Suppressor macrophage (primary cell): ENCODE measurements at regions not wholly inside any gene's neighbourhood (a gene's known extent, or its start where the extent isn't known, plus 50 kb on each side); places are given as distances from the start of the nearest gene placed in this dataset.

Experiments
- DNase-seq, 4 experiments: peaks; one replicate each; pipeline ENCODE4 v3.0.0-alpha.2; 2020 to 2022

DNA sequence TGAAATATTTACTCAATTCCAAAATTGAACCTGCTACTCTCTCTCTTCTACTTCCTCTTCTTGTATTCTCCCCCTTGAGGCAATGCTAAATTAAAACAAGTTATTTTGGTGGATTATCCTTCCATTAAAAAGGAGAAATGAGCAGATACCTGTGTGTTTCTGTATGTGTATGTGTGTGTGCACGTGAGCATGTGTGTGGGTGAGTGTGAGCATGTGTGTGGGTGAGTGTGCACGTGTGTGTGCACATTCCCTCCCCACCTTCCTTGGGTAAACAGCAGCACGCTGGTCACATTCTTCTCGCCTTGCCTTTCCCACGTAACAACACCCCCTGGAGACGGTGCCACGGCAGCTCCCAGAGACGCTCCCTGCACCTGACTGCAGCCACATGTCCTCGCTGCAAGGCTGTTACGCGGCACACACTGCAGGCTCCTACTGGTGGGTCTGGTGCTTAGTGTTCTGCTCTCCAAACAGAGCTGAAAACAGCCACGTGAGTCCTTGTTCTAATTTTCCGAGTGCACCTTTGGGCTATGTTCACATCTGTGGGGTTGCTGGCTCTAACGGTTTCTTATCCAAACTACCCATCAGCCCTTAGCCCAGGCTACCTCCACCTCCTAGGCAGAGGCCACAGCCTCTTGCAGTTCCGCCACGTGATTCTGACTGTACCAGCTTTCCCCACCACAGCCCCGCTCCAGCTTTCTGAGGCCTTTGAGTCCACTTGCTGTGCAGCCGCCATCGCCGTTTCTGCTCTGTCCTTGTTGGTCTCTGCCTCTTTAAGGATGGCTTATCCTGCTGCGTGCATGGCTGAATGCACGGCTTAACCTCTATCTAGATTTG is 123.4 kb downstream of the CTTN start:
- no peak for DNase-seq

DNA sequence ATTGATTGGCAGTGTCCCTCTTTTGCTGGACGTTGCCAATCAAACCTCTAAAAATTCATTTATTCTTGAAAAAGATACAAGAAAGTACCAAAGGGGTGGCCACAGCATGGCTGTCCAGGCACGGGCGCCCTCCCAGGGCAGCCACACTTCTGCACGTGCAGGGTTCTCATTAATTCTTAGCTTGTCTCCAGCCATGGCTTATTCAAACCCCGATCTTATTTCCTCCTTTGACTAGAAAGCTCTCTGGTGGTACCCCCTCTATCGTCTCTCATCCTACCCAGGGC is 123.9 kb downstream of the CTTN start:
- no peak for DNase-seq

DNA sequence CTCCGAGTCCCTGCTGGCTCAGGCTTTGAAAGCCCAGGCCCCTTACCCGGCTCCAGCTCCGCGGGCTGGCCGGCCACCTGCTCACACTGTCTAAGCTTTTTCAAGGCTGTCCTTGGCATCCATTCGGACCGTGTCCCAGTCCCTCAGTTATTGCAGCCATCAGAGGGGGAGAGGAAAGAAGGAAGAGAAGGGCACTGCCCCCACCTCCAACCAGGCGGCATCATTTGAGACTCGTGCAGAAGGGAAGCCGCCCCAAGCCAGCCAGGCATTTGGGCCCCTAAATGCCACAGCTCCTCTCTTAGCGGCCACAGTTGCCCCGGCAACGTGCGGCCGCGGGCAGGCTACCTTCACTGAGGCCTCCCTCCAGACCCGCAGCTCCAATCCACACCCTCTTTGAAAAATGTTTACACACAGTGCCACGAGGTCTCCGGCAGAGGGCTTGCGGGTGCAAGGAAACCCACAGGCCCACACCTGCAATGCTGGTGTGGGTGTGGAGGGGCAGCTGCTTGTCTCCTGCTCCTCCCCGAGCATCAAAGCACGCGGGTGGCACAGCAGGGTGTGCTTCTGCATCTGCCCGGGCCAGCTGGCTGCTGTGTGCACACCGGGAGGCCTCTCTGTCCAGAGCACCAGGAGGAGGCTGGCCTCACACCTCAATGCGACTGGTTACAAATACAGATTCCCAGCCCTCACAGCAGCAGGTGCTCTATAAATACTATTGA is 124.4 kb downstream of the CTTN start:
- DNase-seq, result no peak

DNA sequence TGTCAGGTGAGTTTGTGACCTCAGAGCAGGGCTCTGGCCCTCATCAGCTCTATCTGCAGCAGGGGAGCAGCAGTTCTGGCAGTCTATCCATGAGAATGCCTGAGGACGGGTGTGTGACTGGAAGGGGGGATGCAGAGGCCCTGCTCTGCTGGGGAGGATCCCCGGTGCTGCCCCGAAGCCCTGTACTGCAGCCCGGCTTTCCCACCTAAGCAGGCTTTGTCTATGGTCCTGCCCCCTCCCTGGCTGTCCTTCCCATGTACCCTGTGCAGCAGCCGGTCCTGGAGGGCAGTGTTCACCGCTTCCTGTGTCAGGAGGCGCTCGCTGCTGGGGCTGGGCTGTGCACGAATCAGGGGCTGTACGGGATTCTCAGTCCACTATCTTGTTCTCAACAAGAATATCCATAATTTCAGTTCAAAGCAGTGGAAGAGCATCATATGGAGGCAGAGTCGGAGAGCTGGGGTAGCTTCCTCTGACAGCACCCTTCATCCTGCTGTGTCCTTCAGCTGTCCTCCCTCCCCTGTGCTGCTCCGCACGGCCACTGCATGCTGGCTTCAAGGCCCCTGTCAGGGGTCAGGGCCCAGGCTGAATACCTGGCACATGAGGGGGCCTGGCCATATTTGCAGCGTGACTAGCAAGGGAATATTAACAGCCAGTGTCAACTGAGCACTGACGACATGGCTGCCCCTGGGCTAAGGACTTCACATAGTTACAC is 125.2 kb downstream of the CTTN start:
- DNase-seq, result no peak

DNA sequence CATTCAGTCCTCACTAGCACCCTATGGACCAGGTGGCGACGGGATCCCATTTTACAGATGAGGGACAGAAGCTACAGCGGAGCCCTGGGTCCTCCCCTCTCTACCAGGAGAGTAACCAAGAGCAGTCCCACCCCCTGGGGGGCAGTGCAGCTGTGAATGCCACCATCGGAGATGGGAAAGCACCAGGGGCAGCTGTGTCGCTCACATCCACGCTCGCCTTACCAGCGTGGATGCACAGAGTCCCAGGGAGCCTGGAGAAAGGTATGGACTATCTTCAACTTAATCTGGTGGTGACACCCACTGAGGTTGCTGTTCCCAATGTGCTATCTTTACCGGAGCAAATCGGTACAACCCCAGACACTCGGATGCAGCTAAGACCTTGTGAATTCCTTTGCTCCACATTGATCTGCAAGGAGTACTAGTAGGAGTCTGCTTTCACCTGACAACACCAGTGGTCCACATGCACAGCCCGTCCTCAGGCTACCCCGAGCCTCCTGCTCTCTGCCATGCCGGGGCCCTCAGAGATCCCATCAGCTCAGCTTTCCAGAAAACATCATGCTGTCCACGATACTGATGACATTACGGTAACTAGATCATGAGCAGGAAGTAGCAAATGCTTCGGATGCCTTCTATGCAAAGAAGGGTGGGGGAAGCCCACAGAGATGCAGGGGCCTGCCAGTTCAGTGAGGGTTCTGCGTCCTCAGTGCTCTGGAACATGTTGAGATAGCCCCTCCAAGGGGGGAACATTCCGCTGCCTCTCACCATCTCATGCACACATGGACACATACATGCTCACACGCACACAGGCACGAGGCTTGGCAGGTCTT is 126.0 kb downstream of the CTTN start:
- no peak for DNase-seq

DNA sequence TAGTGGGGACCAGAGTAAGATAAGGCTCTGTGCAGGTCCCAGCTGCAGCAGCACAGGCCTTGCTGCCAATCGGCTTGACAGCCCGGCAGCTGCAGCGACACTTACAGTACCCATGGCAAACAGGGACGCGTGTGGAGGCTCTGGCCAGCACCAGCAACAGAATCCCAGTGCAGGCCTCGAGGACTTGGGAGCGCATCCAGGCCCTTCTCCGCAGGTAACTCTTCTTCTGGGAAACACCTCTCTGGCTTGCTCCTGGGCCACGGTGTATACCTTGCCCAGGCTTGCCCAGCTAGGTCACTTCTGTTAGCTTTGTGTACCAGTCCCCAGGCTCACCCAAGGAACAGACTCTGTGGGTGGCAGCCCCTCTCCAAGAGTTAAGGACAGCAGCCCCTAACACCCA is 126.7 kb downstream of the CTTN start:
- no peak for DNase-seq

DNA sequence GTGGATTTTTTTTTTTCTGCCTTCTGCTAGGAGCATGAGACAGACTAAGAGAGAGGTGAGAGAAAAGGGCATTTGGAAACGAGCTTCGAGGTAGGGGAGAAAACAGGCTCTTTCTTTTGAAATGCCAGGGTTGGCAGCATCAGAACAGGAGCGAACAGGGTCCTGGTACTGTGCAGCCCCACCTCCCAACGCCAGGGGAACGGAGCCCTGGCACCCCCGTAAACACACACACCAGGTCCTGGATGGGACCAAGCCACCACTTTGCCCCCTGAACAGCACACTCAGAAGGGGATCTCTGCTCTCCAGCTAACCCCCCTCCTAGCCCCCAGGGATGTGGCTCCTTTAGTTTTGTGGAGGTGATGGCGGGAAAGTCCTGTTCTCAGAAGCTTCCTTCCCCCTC is 127.1 kb downstream of the CTTN start:
- DNase-seq, result no peak

DNA sequence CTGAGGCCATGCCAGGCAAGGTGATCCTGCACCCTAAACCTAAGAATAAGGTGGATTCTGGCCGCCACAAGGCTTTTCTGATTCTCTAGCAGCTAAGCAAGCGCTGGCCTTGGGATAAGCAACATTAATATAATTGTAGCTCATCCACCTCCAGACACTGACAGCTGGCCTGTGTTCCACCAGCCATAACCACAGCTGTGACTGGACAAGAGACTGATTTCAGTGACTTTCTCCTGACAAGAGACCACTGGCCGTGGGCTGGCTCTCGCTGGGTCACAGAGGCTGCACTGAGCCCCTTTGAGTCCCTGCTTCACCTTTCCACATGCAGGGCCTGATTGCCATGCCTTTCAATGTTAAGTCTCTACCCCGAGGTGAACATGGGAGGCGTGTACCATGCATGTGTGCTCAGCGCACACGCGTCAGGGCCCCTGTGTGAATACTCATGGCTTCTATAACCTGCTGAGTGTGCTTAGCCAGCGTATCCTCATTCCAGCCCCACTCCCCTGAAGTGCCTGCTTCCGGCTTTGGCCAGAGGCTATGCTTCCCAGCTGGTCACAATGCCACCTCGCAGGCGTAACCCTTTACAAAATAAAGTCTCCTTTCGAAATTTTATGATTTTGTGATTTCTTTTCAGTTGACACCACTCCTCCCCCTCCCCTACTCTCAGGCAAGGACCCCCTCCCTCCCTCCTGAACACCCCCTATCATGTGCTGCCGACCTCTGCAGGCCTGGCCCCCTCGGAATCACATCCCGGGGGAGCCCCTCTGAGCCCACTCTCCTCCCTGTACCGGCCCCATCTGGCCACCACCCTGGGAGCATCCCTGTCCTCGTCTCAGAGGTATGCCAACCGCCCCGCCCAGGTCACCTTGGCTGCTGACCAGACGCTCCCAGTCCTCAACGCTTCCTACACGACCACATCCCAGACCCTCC is 128.1 kb downstream of the CTTN start:
- no peak for DNase-seq

DNA sequence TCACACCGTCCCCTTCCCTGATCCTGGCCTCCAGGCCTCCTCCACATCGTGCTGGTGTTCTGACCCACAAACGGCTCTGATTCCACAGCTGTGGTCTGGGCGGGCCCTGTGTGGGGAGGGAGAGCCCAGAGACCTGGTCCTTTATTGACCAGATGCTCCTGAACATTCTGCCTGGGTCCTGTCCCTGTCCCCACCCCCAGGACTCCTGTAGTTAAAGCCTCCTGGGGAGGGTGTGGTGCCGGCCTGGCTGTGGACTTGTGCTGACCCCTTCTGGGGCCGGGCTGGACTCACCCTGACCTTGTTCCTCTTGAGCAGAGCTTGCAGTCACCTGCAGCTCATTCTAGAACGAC is 128.7 kb downstream of the CTTN start:
- no peak for DNase-seq

DNA sequence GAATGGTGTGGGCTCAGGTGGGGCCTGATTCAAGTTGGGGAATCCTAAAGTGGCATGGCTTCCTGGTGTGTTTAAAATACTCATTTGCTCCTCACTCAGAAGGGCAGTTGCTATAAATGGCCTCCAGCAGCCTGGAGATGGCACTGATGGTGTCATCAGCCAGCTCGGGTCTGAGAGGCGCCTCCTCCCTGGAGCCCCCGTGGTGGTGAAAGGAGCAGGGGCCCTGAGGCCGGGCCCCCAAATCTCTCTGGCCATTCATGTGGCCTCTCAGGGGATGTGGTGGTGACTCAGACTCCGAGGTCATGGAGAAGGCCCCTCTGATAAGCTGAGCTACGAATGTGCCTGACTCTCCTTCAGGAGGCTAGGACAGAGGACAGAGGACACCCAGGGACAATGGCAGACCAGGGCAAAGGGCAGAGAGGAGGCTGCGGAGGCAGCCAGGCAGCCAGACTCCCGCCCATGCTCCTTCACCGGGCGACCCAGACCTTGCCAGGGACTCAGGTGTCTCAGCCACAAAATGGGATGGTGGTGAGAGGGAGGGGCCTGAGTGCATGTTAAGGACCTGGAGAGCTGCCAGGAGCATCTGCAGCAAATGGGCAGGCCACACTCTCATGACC is 129.2 kb downstream of the CTTN start:
- DNase-seq, result no peak

DNA sequence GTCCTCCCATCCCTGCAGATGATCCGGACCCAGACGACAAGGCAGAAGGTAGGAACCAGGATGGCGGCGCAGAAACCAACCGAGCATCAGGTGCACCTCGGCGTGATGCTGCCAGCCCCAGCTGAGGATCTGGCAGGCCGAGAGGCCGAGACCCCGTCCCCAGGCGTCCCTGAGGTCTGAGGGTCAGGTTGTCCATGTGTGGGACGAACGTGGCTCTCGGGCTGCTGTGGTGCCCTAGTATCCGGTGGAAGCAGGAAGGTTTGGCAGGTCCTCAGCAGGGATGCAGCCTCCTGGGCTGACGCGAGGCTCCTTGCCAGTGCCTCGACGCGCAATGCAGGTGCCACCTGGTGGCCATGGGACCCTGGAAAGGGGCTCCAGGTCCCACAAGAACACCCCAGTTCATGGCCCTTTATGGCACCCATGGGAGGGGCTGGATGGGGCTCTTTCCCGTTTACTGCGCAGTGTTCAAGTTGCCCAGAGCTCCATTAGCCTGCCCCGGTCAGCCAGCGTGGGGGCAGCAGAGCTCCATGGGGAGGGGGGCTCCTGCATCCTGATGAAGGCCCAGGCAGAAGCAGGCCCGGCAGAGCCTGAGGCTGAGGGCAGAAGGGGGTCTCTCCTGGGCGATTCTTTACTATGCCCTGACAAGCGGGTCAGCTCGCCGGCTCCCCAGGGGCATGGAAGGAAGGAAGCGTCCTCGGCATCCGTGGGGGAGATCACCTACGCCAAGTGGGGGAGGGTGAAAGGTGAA is 129.9 kb downstream of the CTTN start:
- DNase-seq, result no peak

DNA sequence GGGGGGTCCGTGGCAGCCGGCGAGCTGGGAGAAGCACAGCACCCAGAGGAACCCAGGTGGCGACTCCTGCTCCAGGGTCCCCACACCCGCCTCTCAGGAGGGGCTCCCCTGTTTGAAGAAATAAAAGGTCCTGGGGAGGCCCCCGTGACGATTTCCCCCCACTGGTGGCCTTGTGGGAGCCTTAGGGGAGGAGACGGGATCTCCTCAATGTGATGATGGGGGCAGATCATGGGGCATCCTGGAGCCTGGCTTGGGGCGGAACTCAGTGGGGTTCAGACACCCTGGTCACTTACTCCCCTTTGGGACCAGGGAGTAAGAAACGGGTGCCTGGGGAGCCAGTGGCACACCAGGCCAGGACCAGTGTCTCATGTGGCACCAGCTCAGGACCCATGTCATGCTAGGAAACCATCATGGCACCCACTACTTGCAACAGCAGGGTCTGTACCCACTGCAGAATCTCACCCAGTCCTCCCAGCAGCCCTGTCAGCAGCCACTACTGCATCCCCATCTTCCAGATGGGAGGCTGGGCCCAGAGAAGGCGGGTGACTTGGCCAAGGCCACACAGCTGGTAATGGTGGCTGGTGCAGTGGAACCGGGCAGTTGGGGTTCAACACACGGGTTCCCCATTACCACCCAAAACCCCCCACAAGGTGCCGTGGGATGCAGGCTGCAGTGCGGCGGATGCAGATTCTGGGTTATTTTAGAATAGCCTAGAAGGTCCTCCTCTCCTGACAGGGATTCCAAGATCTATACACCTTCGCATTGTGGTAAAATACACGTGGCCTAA is 130.7 kb downstream of the CTTN start:
- no peak for DNase-seq

DNA sequence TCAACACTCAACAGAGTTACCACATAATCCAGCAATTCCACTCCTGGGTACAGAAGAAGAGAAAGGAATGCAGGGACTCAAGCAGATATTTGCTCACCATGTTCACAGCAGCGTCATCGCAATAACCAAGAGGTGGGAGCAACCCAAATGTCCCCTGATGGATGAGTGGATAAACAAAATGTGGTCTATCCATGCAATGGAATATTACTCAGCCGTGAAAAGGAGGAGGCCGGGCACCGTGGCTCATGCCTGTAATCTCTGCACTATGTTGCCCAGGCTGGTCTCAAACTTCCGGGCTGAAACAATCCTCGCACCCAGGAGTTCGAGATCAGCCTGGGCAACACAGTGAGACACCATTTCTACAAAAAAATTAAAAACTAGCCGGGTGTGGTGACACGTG is 131.7 kb downstream of the CTTN start:
- no peak for DNase-seq

DNA sequence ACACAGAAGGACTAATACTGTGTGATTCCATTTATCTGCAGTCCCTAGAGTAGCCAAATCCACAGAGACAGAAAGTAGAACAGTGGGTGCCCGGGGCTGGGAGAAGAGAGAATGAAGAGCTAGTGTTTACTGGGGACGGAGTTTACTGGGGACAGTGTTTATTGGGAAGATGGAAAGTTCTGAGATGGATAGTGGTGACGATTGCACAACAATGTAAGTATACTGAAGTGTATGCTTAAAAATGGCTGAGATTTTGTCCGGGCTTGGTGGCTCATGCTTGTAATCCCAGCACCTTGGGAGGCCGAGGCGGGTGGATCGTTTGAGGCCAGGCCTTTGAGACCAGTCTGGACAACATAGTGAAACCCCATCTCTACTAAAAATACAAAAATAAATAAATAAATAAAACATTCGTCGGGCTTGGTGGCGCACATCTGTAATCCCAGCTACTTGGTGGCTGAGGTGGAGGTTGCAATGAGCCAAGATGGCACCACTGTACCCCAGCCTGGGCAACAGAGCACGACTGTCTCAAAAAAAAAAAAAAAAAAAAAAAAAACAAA is 132.4 kb downstream of the CTTN start:
- DNase-seq, result no peak

DNA sequence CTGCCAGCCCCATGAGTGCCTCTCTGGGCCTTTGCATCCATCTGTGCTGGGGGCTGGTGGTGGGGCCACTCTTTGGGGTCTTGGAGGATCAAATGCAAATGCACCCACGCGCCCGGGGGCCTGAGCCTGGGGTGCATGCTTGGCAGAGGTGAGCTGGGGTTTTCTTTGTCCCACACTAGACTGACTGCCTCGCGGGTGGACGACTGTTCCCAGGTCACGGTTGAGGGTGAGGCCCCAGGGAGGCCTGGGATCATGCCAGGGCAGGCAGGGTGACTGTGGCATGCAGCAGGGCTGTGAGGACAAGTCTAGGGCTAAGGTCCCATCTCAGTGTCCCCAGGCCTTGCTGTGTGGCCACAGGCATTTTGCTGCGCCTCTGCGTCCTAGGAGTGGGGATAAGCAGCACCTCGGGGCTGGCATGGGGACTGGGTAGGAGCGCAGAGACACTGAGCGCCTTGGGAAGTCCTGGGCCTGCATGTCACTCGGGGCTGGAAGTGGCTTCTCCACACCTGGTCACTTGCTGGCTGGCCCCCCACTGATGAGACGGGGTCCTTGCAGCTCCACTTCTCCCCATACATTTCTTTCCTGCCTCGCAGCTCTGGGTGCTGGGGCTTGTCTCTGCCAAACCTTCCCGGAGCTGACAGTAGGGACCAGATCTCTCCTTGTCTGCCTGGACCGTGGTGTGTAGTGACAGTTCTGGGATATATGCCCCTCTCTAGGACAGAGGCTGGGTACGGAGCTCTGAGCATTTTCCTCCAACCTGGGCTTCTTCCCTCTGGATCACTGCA is 133.1 kb downstream of the CTTN start:
- no peak for DNase-seq

DNA sequence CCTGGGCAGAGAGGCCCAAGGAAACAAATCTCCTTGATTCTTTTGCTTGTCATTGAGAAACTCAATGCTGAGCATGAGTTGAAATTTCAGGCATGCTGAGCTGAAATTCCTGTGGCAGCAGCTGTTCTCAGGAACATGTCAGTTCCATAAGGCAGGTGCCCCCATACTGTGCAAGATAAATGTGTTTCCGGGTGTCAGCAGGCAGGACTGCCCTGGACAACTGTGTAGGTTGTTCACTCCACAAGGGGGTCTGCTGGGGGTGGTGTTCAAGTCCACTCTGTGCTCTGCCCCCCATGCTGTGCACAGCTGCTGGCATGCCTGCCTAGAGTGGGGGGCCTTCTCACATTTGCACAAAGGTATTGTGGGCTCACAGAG is 133.7 kb downstream of the CTTN start:
- DNase-seq, result no peak

DNA sequence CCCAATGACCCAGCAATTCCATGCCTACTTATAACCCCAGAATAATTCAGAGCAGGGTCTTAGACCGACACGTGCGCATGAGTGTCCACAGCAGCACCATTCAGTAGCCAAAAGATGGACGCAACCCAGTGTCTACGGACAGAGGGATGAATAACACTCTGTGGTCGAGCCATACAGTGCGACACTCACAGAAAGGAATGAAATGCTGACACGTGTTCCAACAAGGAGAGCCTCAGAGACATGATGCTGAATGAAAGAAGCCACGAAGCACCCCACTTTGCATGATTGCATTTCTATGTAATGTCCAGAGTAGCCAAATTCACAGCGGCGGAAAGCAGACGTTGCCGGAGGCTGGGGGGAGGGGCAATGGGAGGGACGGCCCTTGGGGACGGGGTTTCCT is 134.4 kb downstream of the CTTN start:
- no peak for DNase-seq

DNA sequence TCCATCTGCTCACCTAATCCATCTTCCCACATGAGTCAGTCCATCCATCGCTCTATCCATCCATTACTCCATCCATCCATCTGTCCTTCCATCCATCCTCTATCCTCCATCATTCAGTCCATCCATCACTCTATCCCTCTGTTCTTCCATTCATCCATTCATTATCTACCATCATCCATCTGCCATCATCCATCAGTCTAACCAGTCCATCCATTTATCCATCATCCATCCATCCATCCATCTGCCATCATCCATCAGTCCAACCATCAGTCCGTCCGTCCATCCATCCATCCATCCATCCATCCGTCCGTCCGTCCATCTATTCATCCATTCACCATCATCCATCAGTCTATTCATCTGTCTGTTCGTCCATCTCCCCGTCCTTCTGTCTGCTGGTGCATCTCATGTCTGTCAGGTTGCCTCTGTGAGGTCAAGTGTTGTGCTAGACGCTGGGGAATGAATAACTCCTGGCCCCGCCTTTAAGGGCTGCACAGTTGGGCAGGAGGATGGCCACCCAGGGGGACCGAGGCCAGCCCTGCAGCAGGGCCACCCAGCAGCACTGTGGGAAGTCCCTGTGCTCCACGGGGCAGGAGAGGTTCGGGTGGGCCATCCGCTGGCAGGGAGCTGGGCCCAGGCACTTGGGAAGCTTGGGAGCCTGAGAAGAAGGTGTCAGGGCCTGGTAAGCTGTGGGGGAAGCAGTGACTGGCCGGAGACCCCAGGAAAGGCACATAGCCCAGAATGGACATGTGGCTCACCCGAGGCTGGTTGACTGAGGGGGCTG is 137.1 kb downstream of the CTTN start:
- DNase-seq, result no peak
